Mammary epithelial cell (primary cell): ENCODE measurements at regions not wholly inside any gene's neighbourhood (a gene's known extent, or its start where the extent isn't known, plus 50 kb on each side); places are given as distances from the start of the nearest gene placed in this dataset.

Experiments
- EZH2 ChIP-seq: IDR thresholded peaks from 2 replicates; pipeline ENCODE4 v1.6.1; 2012; ENCODE audit warnings: low read length, inconsistent platforms, borderline replicate concordance
- TF ChIP-seq, protein P1 (sequence below), 2 donors: IDR thresholded peaks in 1 of 2; conservative IDR thresholded peaks in 1 of 2; 2 replicates each; pipeline ENCODE4 v1.5.1; 2011 to 2012; ENCODE audit warnings: inconsistent platforms in 2 of 2, low read length in 2 of 2, mild to moderate bottlenecking in 2 of 2, control low read depth in 1 of 2, low read depth in 1 of 2; ENCODE audit not compliant: insufficient read depth in 1 of 2; ENCODE audit errors: extremely low read depth in 1 of 2

DNA sequence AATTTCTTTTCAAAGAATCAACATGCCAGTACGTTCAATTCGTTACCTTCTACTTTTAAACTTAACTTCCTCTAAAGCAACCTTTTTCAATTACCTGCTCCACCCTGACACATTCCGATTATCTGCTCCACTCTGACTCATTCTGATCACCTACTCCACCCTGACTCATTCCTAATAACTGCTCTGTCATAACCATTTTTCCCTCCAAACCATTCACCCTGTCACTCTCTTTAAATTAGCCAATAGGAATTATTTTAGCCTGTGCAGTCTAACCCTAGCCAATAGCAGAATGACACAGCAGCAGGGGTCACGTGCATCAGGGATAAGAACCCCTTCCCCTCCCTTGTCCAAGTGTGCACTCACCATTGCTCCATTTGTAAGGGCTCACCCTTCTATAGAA lies 557.4 kb upstream of the EYS start:
- TF ChIP-seq EZH2 = no peak
- TF ChIP-seq, protein P1, sequence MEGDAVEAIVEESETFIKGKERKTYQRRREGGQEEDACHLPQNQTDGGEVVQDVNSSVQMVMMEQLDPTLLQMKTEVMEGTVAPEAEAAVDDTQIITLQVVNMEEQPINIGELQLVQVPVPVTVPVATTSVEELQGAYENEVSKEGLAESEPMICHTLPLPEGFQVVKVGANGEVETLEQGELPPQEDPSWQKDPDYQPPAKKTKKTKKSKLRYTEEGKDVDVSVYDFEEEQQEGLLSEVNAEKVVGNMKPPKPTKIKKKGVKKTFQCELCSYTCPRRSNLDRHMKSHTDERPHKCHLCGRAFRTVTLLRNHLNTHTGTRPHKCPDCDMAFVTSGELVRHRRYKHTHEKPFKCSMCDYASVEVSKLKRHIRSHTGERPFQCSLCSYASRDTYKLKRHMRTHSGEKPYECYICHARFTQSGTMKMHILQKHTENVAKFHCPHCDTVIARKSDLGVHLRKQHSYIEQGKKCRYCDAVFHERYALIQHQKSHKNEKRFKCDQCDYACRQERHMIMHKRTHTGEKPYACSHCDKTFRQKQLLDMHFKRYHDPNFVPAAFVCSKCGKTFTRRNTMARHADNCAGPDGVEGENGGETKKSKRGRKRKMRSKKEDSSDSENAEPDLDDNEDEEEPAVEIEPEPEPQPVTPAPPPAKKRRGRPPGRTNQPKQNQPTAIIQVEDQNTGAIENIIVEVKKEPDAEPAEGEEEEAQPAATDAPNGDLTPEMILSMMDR (conservative IDR thresholded peaks at IDR 0.05 in 1 of 2, IDR thresholded peaks at IDR 0.05 in 1 of 2; ENCODE audit: extremely low read depth in 1 of 2, insufficient read depth in 1 of 2, low read depth in 1 of 2, low read length in 2 of 2) = no peak
